ENCODE measurements at regions not wholly inside any gene's neighbourhood (a gene's known extent, or its start where the extent isn't known, plus 50 kb on each side); places are given as distances from the start of the nearest gene placed in this dataset.

- no peak overlapping the region for H3K4me3 ChIP-seq (replicated peaks in 1 of 4; ENCODE audit: control extremely low read depth in 1 of 4, insufficient read depth in 1 of 4, low read depth in 3 of 4, low read length in 4 of 4)
- TF ChIP-seq EZH2 (IDR thresholded peaks at IDR 0.05; ENCODE audit: low read length, missing control alignments), result no peak
Measured at GRCh38 chr7:68309806-68310205, 1288.5 kb upstream of the AUTS2 start.

GRCh38 chr7:68311958-68312357 lies 1286.3 kb upstream of the AUTS2 start:
- Histone ChIP-seq H3K4me1 (ENCODE audit: control insufficient read depth, extremely low read depth, insufficient read depth, low read length) (no peaks in the 10 kb centered on the region), H3K4me3 (replicated peaks in 1 of 4; ENCODE audit: control extremely low read depth in 1 of 4, insufficient read depth in 1 of 4, low read depth in 3 of 4, low read length in 4 of 4) (no peak overlapping the region), H3K9ac (ENCODE audit: insufficient read depth, low read length) (no peak overlapping the region), H2AFZ (ENCODE audit: low read length) (no peak overlapping the region), H3K4me2 (ENCODE audit: extremely low read depth, insufficient read depth, low read length) (no peak overlapping the region), H4K20me1 (ENCODE audit: control insufficient read depth, extremely low read depth, insufficient read depth, low read length) (no peaks in the 10 kb centered on the region), H3K9me3 (ENCODE audit: control insufficient read depth, insufficient read depth, low read depth, low read length) (no peaks in the 10 kb centered on the region), H3K27ac (ENCODE audit: insufficient read depth, low read length) (no peak overlapping the region), H3K79me2 (ENCODE audit: control insufficient read depth, insufficient read depth, low read length) (no peaks in the 10 kb centered on the region), H3K27me3 (ENCODE audit: control insufficient read depth, insufficient read depth, low read length) (no peaks in the 10 kb centered on the region), H3K36me3 (ENCODE audit: control insufficient read depth, insufficient read depth, low read length) (no peaks in the 10 kb centered on the region)
- DNase-seq (ENCODE audit: low read depth in 2 of 2), result no peak
- TF ChIP-seq EZH2 (IDR thresholded peaks at IDR 0.05; ENCODE audit: low read length, missing control alignments), result no peak
- TF ChIP-seq CTCF (conservative IDR thresholded peaks at IDR 0.05 in 1 of 2, IDR thresholded peaks at IDR 0.05 in 1 of 2; ENCODE audit: low read depth in 1 of 2, low read length in 2 of 2), result no peak

More at GRCh38 chr7:68309806-68310205, 1288.5 kb upstream of the AUTS2 start:
- H3K27ac ChIP-seq (ENCODE audit: insufficient read depth, low read length), result no peak overlapping the region
- H3K36me3 ChIP-seq (ENCODE audit: control insufficient read depth, insufficient read depth, low read length), result no peaks in the 10 kb centered on the region
- H3K27me3 ChIP-seq (ENCODE audit: control insufficient read depth, insufficient read depth, low read length), result no peaks in the 10 kb centered on the region
- no peak overlapping the region for H2AFZ ChIP-seq (ENCODE audit: low read length)
- no peak overlapping the region for H3K9ac ChIP-seq (ENCODE audit: insufficient read depth, low read length)
- no peaks in the 10 kb centered on the region for H3K79me2 ChIP-seq (ENCODE audit: control insufficient read depth, insufficient read depth, low read length)
- H3K4me2 ChIP-seq (ENCODE audit: extremely low read depth, insufficient read depth, low read length), result no peak overlapping the region
- DNase-seq (ENCODE audit: low read depth in 2 of 2), result peak in 1 of 2 donors; percentile 51
- H4K20me1 ChIP-seq (ENCODE audit: control insufficient read depth, extremely low read depth, insufficient read depth, low read length), result no peaks in the 10 kb centered on the region
- no peaks in the 10 kb centered on the region for H3K9me3 ChIP-seq (ENCODE audit: control insufficient read depth, insufficient read depth, low read depth, low read length)
- H3K4me1 ChIP-seq (ENCODE audit: control insufficient read depth, extremely low read depth, insufficient read depth, low read length), result no peaks in the 10 kb centered on the region

- H3K27me3 ChIP-seq (ENCODE audit: control insufficient read depth, insufficient read depth, low read length), result no peaks in the 10 kb centered on the region
- no peak overlapping the region for H3K9ac ChIP-seq (ENCODE audit: insufficient read depth, low read length)
- TF ChIP-seq CTCF (conservative IDR thresholded peaks at IDR 0.05 in 1 of 2, IDR thresholded peaks at IDR 0.05 in 1 of 2; ENCODE audit: low read depth in 1 of 2, low read length in 2 of 2), result no peak
- no peak for TF ChIP-seq EZH2 (IDR thresholded peaks at IDR 0.05; ENCODE audit: low read length, missing control alignments)
- DNase-seq (ENCODE audit: low read depth in 2 of 2), result no peak
- H4K20me1 ChIP-seq (ENCODE audit: control insufficient read depth, extremely low read depth, insufficient read depth, low read length), result no peaks in the 10 kb centered on the region
- H3K4me1 ChIP-seq (ENCODE audit: control insufficient read depth, extremely low read depth, insufficient read depth, low read length), result no peaks in the 10 kb centered on the region
- H3K4me3 ChIP-seq (replicated peaks in 1 of 4; ENCODE audit: control extremely low read depth in 1 of 4, insufficient read depth in 1 of 4, low read depth in 3 of 4, low read length in 4 of 4), result no peak overlapping the region
- H2AFZ ChIP-seq (ENCODE audit: low read length), result no peak overlapping the region
- H3K4me2 ChIP-seq (ENCODE audit: extremely low read depth, insufficient read depth, low read length), result no peak overlapping the region
- no peaks in the 10 kb centered on the region for H3K36me3 ChIP-seq (ENCODE audit: control insufficient read depth, insufficient read depth, low read length)
- H3K27ac ChIP-seq (ENCODE audit: insufficient read depth, low read length), result no peak overlapping the region
- no peaks in the 10 kb centered on the region for H3K9me3 ChIP-seq (ENCODE audit: control insufficient read depth, insufficient read depth, low read depth, low read length)
- H3K79me2 ChIP-seq (ENCODE audit: control insufficient read depth, insufficient read depth, low read length), result no peaks in the 10 kb centered on the region
Measured at GRCh38 chr7:68313806-68314205, 1284.5 kb upstream of the AUTS2 start.

Measured in fibroblast of lung (primary cell).